ENCODE measurements at regions not wholly inside any gene's neighbourhood (a gene's known extent, or its start where the extent isn't known, plus 50 kb on each side); places are given as distances from the start of the nearest gene placed in this dataset.

- TF ChIP-seq CTCF (IDR thresholded peaks at IDR 0.05; ENCODE audit: low read depth, low read length, poor library complexity, severe bottlenecking) (no peak), EZH2phosphoT487 (IDR thresholded peaks at IDR 0.05; ENCODE audit: borderline replicate concordance, low read length) (no peak)
Observed at GRCh38 chr7:20275637-20276036, 55.1 kb upstream of the ITGB8 start.

Measured in DOHH2 (cell line).